Spleen (tissue), 7 donors: ENCODE measurements at regions not wholly inside any gene's neighbourhood (a gene's known extent, or its start where the extent isn't known, plus 50 kb on each side); places are given as distances from the start of the nearest gene placed in this dataset.

ENCODE experiments used
- CTCF ChIP-seq, 11 experiments: fragments of 200-600 bp in 7 of 11; fragments of 450-650 bp in 4 of 11; sonication (generic) in 4 of 11; IDR thresholded peaks in 8 of 11; conservative IDR thresholded peaks in 3 of 11; 1 replicate in 7 of 11; 2 replicates in 4 of 11; pipeline versions ENCODE4 v1.4.0 to v1.8.0; 2016 to 2021; ENCODE audit warnings: antibody characterized with exemption in 11 of 11, inconsistent platforms in 4 of 11, mild to moderate bottlenecking in 1 of 11
- POLR2AphosphoS5 ChIP-seq, 3 donors: sonication (generic); formaldehyde crosslinking; IDR thresholded peaks; one replicate each; pipeline ENCODE4 v1.5.1; 2017; ENCODE audit warnings: antibody characterized with exemption in 3 of 3
- donor health status: DM: no; HTN: no; CAD: no; lungs with moderate emphysema.
- donor health status: DM: no; HTN: no; CAD: no.
- donor health status: DM: no; HTN: no; CAD: no.

- TF ChIP-seq CTCF (IDR thresholded peaks at IDR 0.05 in 8 of 11, conservative IDR thresholded peaks at IDR 0.05 in 3 of 11) (no peak), POLR2AphosphoS5 (IDR thresholded peaks at IDR 0.05) (no peak)
Measured at GRCh38 chr1:208584167-208584755, 340.1 kb upstream of the PLXNA2 start.
